IMR-90 (cell line): ENCODE measurements at regions not wholly inside any gene's neighbourhood (a gene's known extent, or its start where the extent isn't known, plus 50 kb on each side); places are given as distances from the start of the nearest gene placed in this dataset.

Experiments used
- CTCF ChIP-seq: conservative IDR thresholded peaks from 2 replicates; pipeline ENCODE4 v1.5.1; 2012; ENCODE audit warnings: mild to moderate bottlenecking, low read depth, low read length, improper control_type of control experiment
- MXI1 ChIP-seq: IDR thresholded peaks from 2 replicates; pipeline ENCODE4 v1.6.1; 2012; ENCODE audit warnings: low read depth, mild to moderate bottlenecking, low read length, moderate library complexity, borderline replicate concordance
- POLR2A ChIP-seq: IDR thresholded peaks from 2 replicates; pipeline ENCODE4 v1.6.1; 2012; ENCODE audit warnings: mild to moderate bottlenecking, low read depth, low read length
- RAD21 ChIP-seq: IDR thresholded peaks from 2 replicates; pipeline ENCODE4 v1.6.1; 2012; ENCODE audit warnings: low read length, improper control_type of control experiment
- RFX5 ChIP-seq: IDR thresholded peaks from 2 replicates; pipeline ENCODE4 v1.8.0; 2012; ENCODE audit warnings: low read depth, mild to moderate bottlenecking, low read length, moderate library complexity
- USF2 ChIP-seq: fragments of 150-350 bp; IDR thresholded peaks from 2 replicates; pipeline ENCODE4 v1.6.1; 2017; ENCODE audit warnings: mild to moderate bottlenecking, antibody characterized with exemption, low read length, low read depth

- TF ChIP-seq CTCF = no peak
- no peak for TF ChIP-seq POLR2A
- TF ChIP-seq USF2 = no peak
- TF ChIP-seq MXI1 = no peak
- TF ChIP-seq RFX5 = no peak
- no peak for TF ChIP-seq RAD21
These were observed 128.6 kb upstream of the BMPER start for GRCh38 chr7:33776788-33777187.
